ENCODE measurements at regions not wholly inside any gene's neighbourhood (a gene's known extent, or its start where the extent isn't known, plus 50 kb on each side); places are given as distances from the start of the nearest gene placed in this dataset.
A peak's percentile ranks its signal among the peaks of the same experiment; 100 is the strongest.

GRCh38 chr17:15048381-15048780 lies 216.7 kb downstream of the PMP22 start:
- Histone ChIP-seq H2BK5ac (ENCODE audit: low read depth, low read length, poor library complexity, severe bottlenecking) (no peak overlapping the region), H3K18ac (ENCODE audit: low read depth in 1 of 2, low read length in 2 of 2) (no peak overlapping the region), H3K9ac (ENCODE audit: low read length) (no peak overlapping the region), H3K36me3 (ENCODE audit: control insufficient read depth in 1 of 2, insufficient read depth in 2 of 2, low read depth in 1 of 2, low read length in 2 of 2) (no peaks in the 10 kb centered on the region), H3K27ac (ENCODE audit: low read length, poor library complexity, severe bottlenecking) (no peak overlapping the region), H2BK120ac (ENCODE audit: low read depth, low read length) (no peak overlapping the region), H3K9me3 (ENCODE audit: control insufficient read depth, low read length) (no peaks in the 10 kb centered on the region), H3K27me3 (ENCODE audit: control insufficient read depth in 1 of 2, insufficient read depth in 1 of 2, low read length in 2 of 2) (peaks cover 4 to 16% of the 10 kb centered on the region in 2 experiments), H4K91ac (ENCODE audit: low read length) (no peak overlapping the region), H3K4ac (ENCODE audit: low read depth in 1 of 2, low read length in 2 of 2) (no peak overlapping the region), H2BK15ac (ENCODE audit: low read depth, poor library complexity, severe bottlenecking) (no peak overlapping the region), H2BK12ac (ENCODE audit: low read length in 2 of 2) (no peak overlapping the region), H3K4me2 (ENCODE audit: low read length, poor library complexity, severe bottlenecking) (no peak overlapping the region), H2AK5ac (ENCODE audit: low read length, severe bottlenecking) (no peak overlapping the region), H3K23ac (ENCODE audit: low read length in 2 of 2) (no peak overlapping the region), H3K4me1 (ENCODE audit: control insufficient read depth, insufficient read depth, low read depth, low read length) (no peaks in the 10 kb centered on the region), H2AFZ (ENCODE audit: low read depth, low read length) (no peak overlapping the region), H3K4me3 (ENCODE audit: insufficient read depth in 1 of 2, low read depth in 1 of 2, low read length in 2 of 2) (no peak overlapping the region), H3K14ac (ENCODE audit: low read length in 2 of 2) (no peak overlapping the region), H4K8ac (ENCODE audit: low read length) (no peak overlapping the region), H3K79me1 (replicated peaks; ENCODE audit: low read length, poor library complexity, severe bottlenecking) (no peaks in the 10 kb centered on the region)
- DNase-seq: peak; percentile 1
- no CpG with 5 or more reads among the region's 2 CpGs for WGBS

- H3K14ac ChIP-seq (ENCODE audit: low read length in 2 of 2): no peak overlapping the region
- H3K9ac ChIP-seq (ENCODE audit: low read length): no peak overlapping the region
- H3K4me2 ChIP-seq (ENCODE audit: low read length, poor library complexity, severe bottlenecking): no peak overlapping the region
- H4K91ac ChIP-seq (ENCODE audit: low read length): no peak overlapping the region
- H3K36me3 ChIP-seq (ENCODE audit: control insufficient read depth in 1 of 2, insufficient read depth in 2 of 2, low read depth in 1 of 2, low read length in 2 of 2): no peaks in the 10 kb centered on the region
- H2AFZ ChIP-seq (ENCODE audit: low read depth, low read length): no peak overlapping the region
- H2AK5ac ChIP-seq (ENCODE audit: low read length, severe bottlenecking): no peak overlapping the region
- H3K79me1 ChIP-seq (replicated peaks; ENCODE audit: low read length, poor library complexity, severe bottlenecking): no peaks in the 10 kb centered on the region
- H3K27ac ChIP-seq (ENCODE audit: low read length, poor library complexity, severe bottlenecking): no peak overlapping the region
- H3K18ac ChIP-seq (ENCODE audit: low read depth in 1 of 2, low read length in 2 of 2): no peak overlapping the region
- no peak overlapping the region for H4K8ac ChIP-seq (ENCODE audit: low read length)
- no peak overlapping the region for H2BK120ac ChIP-seq (ENCODE audit: low read depth, low read length)
- H3K4me1 ChIP-seq (ENCODE audit: control insufficient read depth, insufficient read depth, low read depth, low read length): peaks cover 6% of the 10 kb centered on the region
- no peak for DNase-seq
- H3K9me3 ChIP-seq (ENCODE audit: control insufficient read depth, low read length): no peaks in the 10 kb centered on the region
- 87% methylated on average over 5 of the region's 6 CpGs for WGBS
- H3K27me3 ChIP-seq (ENCODE audit: control insufficient read depth in 1 of 2, insufficient read depth in 1 of 2, low read length in 2 of 2): peaks cover 0 to 10% of the 10 kb centered on the region in 2 experiments
- no peak overlapping the region for H2BK12ac ChIP-seq (ENCODE audit: low read length in 2 of 2)
- no peak overlapping the region for H3K4me3 ChIP-seq (ENCODE audit: insufficient read depth in 1 of 2, low read depth in 1 of 2, low read length in 2 of 2)
- no peak overlapping the region for H3K4ac ChIP-seq (ENCODE audit: low read depth in 1 of 2, low read length in 2 of 2)
- no peak overlapping the region for H2BK5ac ChIP-seq (ENCODE audit: low read depth, low read length, poor library complexity, severe bottlenecking)
- H3K23ac ChIP-seq (ENCODE audit: low read length in 2 of 2): no peak overlapping the region
- no peak overlapping the region for H2BK15ac ChIP-seq (ENCODE audit: low read depth, poor library complexity, severe bottlenecking)
Observed at GRCh38 chr17:15042311-15042710, 222.8 kb downstream of the PMP22 start.

GRCh38 chr17:15039366-15039765 lies 225.8 kb downstream of the PMP22 start:
- H3K36me3 ChIP-seq (ENCODE audit: control insufficient read depth in 1 of 2, insufficient read depth in 2 of 2, low read depth in 1 of 2, low read length in 2 of 2): no peaks in the 10 kb centered on the region
- H2BK12ac ChIP-seq (ENCODE audit: low read length in 2 of 2): no peak overlapping the region
- no peak overlapping the region for H2AFZ ChIP-seq (ENCODE audit: low read depth, low read length)
- no peak overlapping the region for H3K4ac ChIP-seq (ENCODE audit: low read depth in 1 of 2, low read length in 2 of 2)
- H3K9me3 ChIP-seq (ENCODE audit: control insufficient read depth, low read length): no peaks in the 10 kb centered on the region
- H3K18ac ChIP-seq (ENCODE audit: low read depth in 1 of 2, low read length in 2 of 2): no peak overlapping the region
- H3K23ac ChIP-seq (ENCODE audit: low read length in 2 of 2): no peak overlapping the region
- no peak overlapping the region for H2AK5ac ChIP-seq (ENCODE audit: low read length, severe bottlenecking)
- H2BK15ac ChIP-seq (ENCODE audit: low read depth, poor library complexity, severe bottlenecking): no peak overlapping the region
- no peak overlapping the region for H2BK120ac ChIP-seq (ENCODE audit: low read depth, low read length)
- peaks cover 6% of the 10 kb centered on the region for H3K4me1 ChIP-seq (ENCODE audit: control insufficient read depth, insufficient read depth, low read depth, low read length)
- H3K27me3 ChIP-seq (ENCODE audit: control insufficient read depth in 1 of 2, insufficient read depth in 1 of 2, low read length in 2 of 2): peaks cover 0 to 15% of the 10 kb centered on the region in 2 experiments
- DNase-seq: no peak
- no peak overlapping the region for H3K4me2 ChIP-seq (ENCODE audit: low read length, poor library complexity, severe bottlenecking)
- H2BK5ac ChIP-seq (ENCODE audit: low read depth, low read length, poor library complexity, severe bottlenecking): no peak overlapping the region
- no peak overlapping the region for H3K9ac ChIP-seq (ENCODE audit: low read length)
- H3K79me1 ChIP-seq (replicated peaks; ENCODE audit: low read length, poor library complexity, severe bottlenecking): no peaks in the 10 kb centered on the region
- no peak overlapping the region for H3K4me3 ChIP-seq (ENCODE audit: insufficient read depth in 1 of 2, low read depth in 1 of 2, low read length in 2 of 2)
- H4K91ac ChIP-seq (ENCODE audit: low read length): no peak overlapping the region
- H3K27ac ChIP-seq (ENCODE audit: low read length, poor library complexity, severe bottlenecking): no peak overlapping the region
- H4K8ac ChIP-seq (ENCODE audit: low read length): no peak overlapping the region
- H3K14ac ChIP-seq (ENCODE audit: low read length in 2 of 2): no peak overlapping the region
- WGBS: 95% methylated on average over 1 of the region's 1 CpG

- H2BK12ac ChIP-seq (ENCODE audit: low read length in 2 of 2): no peak overlapping the region
- H3K9me3 ChIP-seq (ENCODE audit: control insufficient read depth, low read length): no peaks in the 10 kb centered on the region
- H2AFZ ChIP-seq (ENCODE audit: low read depth, low read length): no peak overlapping the region
- no peak overlapping the region for H3K27ac ChIP-seq (ENCODE audit: low read length, poor library complexity, severe bottlenecking)
- H3K4ac ChIP-seq (ENCODE audit: low read depth in 1 of 2, low read length in 2 of 2): no peak overlapping the region
- H3K9ac ChIP-seq (ENCODE audit: low read length): no peak overlapping the region
- H4K8ac ChIP-seq (ENCODE audit: low read length): no peak overlapping the region
- no peaks in the 10 kb centered on the region for H3K36me3 ChIP-seq (ENCODE audit: control insufficient read depth in 1 of 2, insufficient read depth in 2 of 2, low read depth in 1 of 2, low read length in 2 of 2)
- no peak overlapping the region for H3K4me3 ChIP-seq (ENCODE audit: insufficient read depth in 1 of 2, low read depth in 1 of 2, low read length in 2 of 2)
- H2BK120ac ChIP-seq (ENCODE audit: low read depth, low read length): no peak overlapping the region
- no peak overlapping the region for H2AK5ac ChIP-seq (ENCODE audit: low read length, severe bottlenecking)
- H3K18ac ChIP-seq (ENCODE audit: low read depth in 1 of 2, low read length in 2 of 2): peak overlapping the region in 1 of 2 experiments; percentile 38
- no peak overlapping the region for H2BK15ac ChIP-seq (ENCODE audit: low read depth, poor library complexity, severe bottlenecking)
- peak; percentile 50 for DNase-seq
- WGBS: 53% methylated on average over 5 of the region's 5 CpGs
- no peak overlapping the region for H2BK5ac ChIP-seq (ENCODE audit: low read depth, low read length, poor library complexity, severe bottlenecking)
- H3K4me1 ChIP-seq (ENCODE audit: control insufficient read depth, insufficient read depth, low read depth, low read length): peaks cover 6% of the 10 kb centered on the region
- no peak overlapping the region for H3K23ac ChIP-seq (ENCODE audit: low read length in 2 of 2)
- H3K27me3 ChIP-seq (ENCODE audit: control insufficient read depth in 1 of 2, insufficient read depth in 1 of 2, low read length in 2 of 2): peaks cover 0 to 15% of the 10 kb centered on the region in 2 experiments
- no peak overlapping the region for H3K14ac ChIP-seq (ENCODE audit: low read length in 2 of 2)
- H3K79me1 ChIP-seq (replicated peaks; ENCODE audit: low read length, poor library complexity, severe bottlenecking): no peaks in the 10 kb centered on the region
- no peak overlapping the region for H4K91ac ChIP-seq (ENCODE audit: low read length)
- no peak overlapping the region for H3K4me2 ChIP-seq (ENCODE audit: low read length, poor library complexity, severe bottlenecking)
Observed at GRCh38 chr17:15038656-15039055, 226.5 kb downstream of the PMP22 start.
